ENCODE measurements at regions not wholly inside any gene's neighbourhood (a gene's known extent, or its start where the extent isn't known, plus 50 kb on each side); places are given as distances from the start of the nearest gene placed in this dataset.

DNA sequence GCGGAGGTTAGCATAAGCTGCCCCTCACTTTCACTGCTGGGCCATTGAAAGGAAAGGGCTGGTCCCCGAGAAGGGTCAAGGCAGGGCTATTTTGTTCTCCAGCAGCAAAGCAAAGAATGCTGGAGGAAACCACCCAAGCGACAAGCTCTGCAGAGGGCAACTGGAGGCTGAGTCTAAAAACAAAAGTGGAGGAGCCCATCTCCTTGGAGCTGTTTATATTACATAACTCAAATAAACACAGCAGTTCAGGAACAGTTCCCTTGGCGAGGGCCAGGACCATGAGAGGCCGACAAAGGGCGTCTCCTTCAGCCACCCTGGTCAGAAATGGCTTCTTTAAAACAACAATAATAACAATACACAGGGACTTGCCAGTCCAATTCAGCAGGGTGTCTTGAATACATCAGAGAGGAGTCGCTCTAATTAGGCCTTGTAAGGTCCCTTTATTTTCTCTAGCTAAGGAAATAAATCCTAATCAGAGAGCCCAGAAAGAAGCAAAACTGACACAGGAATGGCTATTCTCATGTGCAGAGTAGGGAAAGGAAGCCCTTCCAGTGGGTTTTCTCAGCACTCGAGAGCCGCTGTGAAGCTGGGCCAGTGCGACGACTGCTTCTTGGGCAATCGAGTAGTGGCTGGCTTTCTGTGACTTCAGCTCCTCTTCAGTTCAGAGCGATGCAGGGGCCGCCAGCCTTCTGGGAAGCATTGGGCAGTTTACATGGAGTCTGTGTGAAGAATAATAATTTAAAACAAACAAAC lies 57.0 kb upstream of the TARBP1 start:
- no peak for DNase-seq

DNA sequence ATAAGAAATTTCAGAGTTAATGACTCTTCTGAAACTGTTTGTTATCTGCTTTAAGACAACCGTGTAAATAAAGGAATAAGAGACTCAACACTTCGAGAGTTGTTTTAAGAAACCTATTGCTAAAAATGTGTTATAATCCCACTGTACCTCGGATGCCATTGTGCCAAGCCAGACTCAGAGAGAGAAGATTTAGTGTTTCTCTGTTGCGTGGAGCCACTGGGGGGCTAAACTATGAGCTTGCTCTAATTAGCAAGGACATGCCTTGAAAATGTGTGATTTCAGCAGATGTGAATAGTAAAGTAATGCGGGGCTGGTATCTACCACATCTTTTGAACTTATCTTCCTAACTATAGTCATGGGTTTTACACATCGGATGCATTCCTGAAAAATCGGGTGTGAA lies 56.2 kb upstream of the TARBP1 start:
- no peak for DNase-seq

DNA sequence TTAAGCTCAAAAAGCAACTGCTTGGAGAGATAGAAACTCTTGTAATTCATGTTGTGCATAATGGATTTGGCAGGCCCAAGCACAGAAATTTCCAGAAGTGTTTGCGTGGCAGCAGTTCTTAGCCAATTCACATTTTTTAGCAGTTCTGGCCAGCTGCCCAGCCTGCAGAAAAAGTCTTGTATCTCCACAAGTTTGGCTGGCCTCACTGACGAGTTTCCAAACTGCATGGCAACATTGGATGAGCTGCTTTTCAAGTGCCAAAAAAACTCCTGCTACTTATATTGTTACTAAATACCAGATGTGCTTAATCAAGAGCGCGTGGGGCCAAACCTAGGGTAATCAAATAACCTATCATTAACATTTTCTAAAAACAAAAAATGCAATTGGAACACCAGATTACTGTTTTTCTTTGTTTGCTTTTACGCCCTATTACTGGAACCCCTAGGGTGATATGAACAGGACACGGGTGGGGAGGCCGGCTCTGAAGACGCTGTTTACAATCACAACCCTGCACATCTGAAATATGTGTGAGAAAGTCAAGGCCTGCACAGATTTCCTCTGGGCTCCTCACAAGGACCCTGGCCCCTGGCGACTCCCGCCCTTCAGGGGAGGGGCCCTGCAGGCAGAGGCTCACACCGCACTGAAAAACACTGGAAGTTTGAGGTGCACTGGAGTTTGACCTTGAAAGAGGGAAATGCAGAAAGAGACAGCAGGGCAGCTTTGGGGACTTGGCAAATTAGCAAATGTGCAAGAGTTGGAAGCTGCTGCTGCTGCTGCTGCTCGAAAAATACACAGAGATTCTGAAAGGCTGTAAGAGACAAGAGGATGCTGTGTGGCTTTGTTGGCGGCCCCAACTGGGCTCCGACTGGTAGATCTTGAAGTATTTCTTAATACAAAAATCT lies 55.2 kb upstream of the TARBP1 start:
- DNase-seq, result no peak

DNA sequence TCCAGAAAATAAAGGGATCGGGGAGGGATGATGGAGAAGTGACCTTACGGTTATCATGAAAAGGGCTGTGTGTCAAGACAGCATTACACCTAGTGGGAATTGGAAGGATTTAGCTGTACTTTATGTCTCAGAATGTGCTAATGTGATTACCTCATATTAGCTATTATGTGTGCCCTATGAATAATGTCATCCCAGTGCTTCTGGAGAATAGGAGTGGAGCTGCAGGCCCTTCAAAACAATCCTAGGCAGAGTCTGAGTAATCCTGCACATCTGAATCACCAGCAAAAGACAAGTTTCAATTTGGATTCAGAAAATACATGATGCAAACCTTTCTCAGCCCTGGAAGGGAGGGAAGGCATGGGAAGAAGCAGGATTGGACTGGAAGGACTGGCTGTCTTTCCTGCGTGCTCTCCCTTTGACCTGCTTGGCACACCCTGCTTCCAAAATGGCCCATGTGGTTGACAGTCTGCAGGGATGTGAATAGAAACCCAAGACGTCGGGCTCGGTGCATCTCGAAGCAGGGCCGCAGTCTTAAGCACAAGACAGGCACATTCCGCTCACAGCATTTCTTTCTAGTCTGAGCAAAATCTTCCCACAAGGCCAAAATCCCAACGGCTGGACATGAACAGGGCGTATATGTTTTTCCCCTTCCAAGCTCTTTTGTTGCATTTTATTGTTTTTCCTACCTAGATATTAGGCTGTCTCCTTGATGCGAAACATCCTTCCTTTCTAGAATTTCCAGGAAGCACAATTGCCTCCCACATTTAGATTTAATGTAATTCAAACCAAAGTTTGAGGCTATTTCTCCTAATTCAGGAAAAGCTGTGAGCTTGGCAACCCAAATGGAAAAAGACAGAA lies 54.3 kb upstream of the TARBP1 start:
- no peak for DNase-seq

DNA sequence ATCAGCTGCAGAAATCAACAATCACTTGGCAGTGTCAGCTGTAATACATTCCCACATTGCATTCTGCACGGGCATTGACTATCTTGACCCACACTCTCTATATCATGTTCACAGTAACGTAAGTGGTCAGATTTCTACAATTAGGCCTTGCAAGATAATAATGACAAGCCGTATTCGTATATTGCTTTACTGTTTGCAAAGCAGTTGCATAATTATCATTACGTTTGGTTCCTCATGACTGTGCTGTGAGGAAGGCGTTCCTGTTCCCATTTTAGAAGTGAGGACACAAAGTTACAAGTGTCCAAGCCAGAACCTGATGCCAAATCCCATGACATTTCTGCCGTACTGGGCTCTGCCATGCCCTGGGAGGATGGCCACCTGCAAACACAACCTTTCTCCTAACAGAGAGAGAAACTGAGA lies 53.5 kb upstream of the TARBP1 start:
- DNase-seq, result no peak

DNA sequence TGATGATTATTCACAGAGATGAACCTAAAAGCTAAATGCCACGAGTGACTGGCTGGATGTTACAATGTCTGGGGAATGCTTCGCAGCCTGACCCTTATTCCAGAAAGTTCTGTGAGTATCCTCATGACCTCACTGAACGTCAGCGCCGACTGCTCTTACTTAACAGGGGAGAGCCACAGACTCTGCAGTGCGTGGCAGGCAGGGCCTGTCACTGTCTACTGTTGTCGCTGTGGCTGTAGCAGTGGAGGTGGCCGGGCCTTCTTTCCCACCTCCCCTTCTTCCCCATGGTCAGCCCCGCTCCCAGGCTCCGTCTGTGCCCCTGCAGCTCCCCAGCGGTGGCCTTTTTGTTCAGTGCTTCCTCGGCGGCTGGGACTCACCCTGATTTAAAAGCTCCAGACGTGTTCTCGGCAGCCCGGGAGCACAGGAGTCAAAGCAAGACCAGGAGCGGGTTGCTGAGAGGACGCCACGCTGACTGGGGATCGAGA lies 52.2 kb upstream of the TARBP1 start:
- no peak for DNase-seq

DNA sequence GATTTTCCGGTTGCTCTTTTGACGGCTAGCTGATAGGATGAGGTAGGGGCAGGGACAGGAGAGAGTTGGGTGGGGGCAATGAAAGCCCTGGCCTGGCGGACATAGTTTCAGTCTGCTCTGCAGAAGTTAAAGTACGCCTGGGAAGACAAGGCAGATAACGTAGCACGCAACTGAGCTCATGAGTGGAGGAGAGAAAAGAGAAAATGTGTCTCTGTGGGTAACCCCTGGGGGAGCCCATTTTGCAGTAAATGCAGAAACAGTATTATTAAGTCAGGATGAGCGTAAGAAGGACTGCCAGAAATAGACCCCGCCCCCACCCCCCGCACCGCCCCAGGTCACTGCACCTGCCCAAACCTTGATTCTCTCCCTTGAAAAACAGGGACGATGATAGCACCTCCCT lies 51.7 kb upstream of the TARBP1 start:
- DNase-seq, result no peak

DNA sequence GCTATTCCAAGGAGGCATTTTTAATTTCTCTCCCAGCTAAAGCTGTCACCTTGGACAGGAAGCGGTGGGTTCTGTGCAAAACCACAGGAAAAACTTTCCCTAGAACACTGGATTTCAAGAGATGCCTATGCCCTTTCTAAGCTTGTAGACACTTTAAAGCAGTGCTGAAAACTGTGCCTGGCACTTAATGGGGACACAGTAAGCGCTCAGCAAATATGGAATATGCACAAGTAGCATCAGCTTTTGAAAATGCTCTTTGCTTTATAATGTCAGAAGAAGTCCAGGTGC lies 50.9 kb upstream of the TARBP1 start:
- no peak for DNase-seq

DNA sequence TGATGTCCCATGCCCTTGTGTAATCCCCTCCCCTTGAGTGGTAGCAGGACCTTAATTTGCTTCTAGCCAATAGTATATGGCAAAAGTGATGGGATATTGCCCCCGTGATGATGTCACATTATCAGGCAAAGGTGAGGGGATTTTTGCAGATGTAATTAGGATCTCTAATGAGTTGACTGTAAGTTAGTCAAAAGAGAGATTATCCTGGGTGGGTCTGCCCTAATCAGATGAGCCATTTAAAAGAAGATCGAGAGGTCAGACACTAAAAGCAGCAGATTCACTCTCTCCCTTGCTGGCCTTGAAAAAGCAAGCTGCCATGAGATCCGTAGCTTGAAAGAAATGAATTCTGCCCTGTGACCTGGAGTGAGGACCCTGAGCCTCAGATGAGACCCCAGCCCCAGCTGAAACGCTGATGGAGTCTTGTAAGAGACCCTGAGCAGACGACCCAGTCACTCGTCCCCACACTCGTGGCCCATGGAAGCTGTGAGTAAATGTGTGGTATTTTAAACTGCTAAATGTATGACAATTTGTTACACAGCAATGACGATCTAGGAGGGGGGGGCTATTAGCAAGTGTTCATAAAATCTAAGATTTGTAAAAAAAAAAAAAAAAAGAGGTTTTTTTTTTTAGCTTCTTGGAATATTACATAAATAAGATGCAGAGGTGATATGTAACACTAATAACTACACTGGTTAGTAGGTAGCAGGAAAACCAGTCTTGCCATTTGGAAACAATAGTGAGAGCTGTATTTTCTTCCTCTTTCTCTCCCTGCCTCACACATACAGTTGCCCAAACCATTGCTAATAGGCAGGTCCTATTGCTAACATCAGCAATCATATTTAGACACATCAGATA lies 50.3 kb upstream of the TARBP1 start:
- DNase-seq, result no peak
